ENCODE measurements at regions not wholly inside any gene's neighbourhood (a gene's known extent, or its start where the extent isn't known, plus 50 kb on each side); places are given as distances from the start of the nearest gene placed in this dataset.

GRCh38 chr14:42872786-42873185 is 1266.1 kb downstream of the LRFN5 start:
- no peak for TF ChIP-seq CTCF (IDR thresholded peaks at IDR 0.05)
- no peak for TF ChIP-seq POLR2AphosphoS5 (IDR thresholded peaks at IDR 0.05; ENCODE audit: insufficient read depth in 1 of 2, low read depth in 1 of 2)
- no peak for TF ChIP-seq POLR2A (IDR thresholded peaks at IDR 0.05)
